HL-60 (cell line): ENCODE measurements at regions not wholly inside any gene's neighbourhood (a gene's known extent, or its start where the extent isn't known, plus 50 kb on each side); places are given as distances from the start of the nearest gene placed in this dataset.
A peak's percentile ranks its signal among the peaks of the same experiment; 100 is the strongest.

ENCODE experiments used
- DNase-seq, 2 experiments: peaks; one replicate each; pipeline ENCODE4 v3.0.0-alpha.2; 2010 to 2020; ENCODE audit warnings: low read depth in 1 of 2, low spot score in 1 of 2
- H3K27ac ChIP-seq: fragments of 250-450 bp; sonication (Bioruptor Pico); replicated peaks from 2 replicates; pipeline ENCODE4 v1.5.1; 2020; ENCODE audit warnings: mild to moderate bottlenecking, moderate library complexity
- H3K27me3 ChIP-seq: fragments of 250-450 bp; sonication (Bioruptor Pico); 2 replicates; pipeline ENCODE4 v1.5.1; 2021; ENCODE audit warnings: mild to moderate bottlenecking, moderate library complexity; ENCODE audit not compliant: insufficient read depth, poor library complexity, severe bottlenecking
- H3K4me3 ChIP-seq: replicated peaks from 2 replicates; pipeline ENCODE4 v1.5.1; 2011; ENCODE audit warnings: mild to moderate bottlenecking, control low read depth, low read length; ENCODE audit not compliant: insufficient read depth
- GABPA ChIP-seq: IDR thresholded peaks from 2 replicates; pipeline ENCODE4 v1.6.1; 2012; ENCODE audit warnings: low read depth
- POLR2AphosphoS5 ChIP-seq: IDR thresholded peaks from 2 replicates; pipeline ENCODE4 v1.6.1; 2012; ENCODE audit warnings: low read depth
- REST ChIP-seq: IDR thresholded peaks from 2 replicates; pipeline ENCODE4 v1.6.1; 2012; ENCODE audit warnings: low read depth; ENCODE audit not compliant: insufficient replicate concordance
- SPI1 ChIP-seq: IDR thresholded peaks from 2 replicates; pipeline ENCODE4 v1.6.1; 2012; ENCODE audit warnings: low read depth, mild to moderate bottlenecking, borderline replicate concordance
- TF ChIP-seq, protein P1 (sequence below): IDR thresholded peaks from one replicate; pipeline ENCODE4 v1.5.1; 2011; ENCODE audit warnings: low read length, control low read depth, inconsistent platforms; ENCODE audit not compliant: insufficient read depth

GRCh38 chr7:95693551-95694333 is 78.6 kb upstream of the DYNC1I1 start:
- Histone ChIP-seq H3K27ac (no peak overlapping the region), H3K27me3 (no peaks in the 10 kb centered on the region), H3K4me3 (no peak overlapping the region)
- TF ChIP-seq GABPA (no peak), REST (no peak), SPI1 (no peak), POLR2AphosphoS5 (no peak)
- TF ChIP-seq, protein P1, sequence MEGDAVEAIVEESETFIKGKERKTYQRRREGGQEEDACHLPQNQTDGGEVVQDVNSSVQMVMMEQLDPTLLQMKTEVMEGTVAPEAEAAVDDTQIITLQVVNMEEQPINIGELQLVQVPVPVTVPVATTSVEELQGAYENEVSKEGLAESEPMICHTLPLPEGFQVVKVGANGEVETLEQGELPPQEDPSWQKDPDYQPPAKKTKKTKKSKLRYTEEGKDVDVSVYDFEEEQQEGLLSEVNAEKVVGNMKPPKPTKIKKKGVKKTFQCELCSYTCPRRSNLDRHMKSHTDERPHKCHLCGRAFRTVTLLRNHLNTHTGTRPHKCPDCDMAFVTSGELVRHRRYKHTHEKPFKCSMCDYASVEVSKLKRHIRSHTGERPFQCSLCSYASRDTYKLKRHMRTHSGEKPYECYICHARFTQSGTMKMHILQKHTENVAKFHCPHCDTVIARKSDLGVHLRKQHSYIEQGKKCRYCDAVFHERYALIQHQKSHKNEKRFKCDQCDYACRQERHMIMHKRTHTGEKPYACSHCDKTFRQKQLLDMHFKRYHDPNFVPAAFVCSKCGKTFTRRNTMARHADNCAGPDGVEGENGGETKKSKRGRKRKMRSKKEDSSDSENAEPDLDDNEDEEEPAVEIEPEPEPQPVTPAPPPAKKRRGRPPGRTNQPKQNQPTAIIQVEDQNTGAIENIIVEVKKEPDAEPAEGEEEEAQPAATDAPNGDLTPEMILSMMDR, result no peak
- DNase-seq, result no peak

GRCh38 chr7:95691464-95691863 is 80.9 kb upstream of the DYNC1I1 start:
- Histone ChIP-seq H3K27ac (no peak overlapping the region), H3K27me3 (no peaks in the 10 kb centered on the region), H3K4me3 (no peak overlapping the region)
- no peak for TF ChIP-seq GABPA
- no peak for TF ChIP-seq REST
- no peak for DNase-seq

GRCh38 chr7:95690367-95690947 is 81.9 kb upstream of the DYNC1I1 start:
- TF ChIP-seq, protein P1, result peak; percentile 13
- no peak for TF ChIP-seq GABPA
- no peak overlapping the region for H3K27ac ChIP-seq
- DNase-seq, result peak in 1 of 2 experiments; percentile 26
- no peaks in the 10 kb centered on the region for H3K27me3 ChIP-seq
- H3K4me3 ChIP-seq, result no peak overlapping the region

DNA sequence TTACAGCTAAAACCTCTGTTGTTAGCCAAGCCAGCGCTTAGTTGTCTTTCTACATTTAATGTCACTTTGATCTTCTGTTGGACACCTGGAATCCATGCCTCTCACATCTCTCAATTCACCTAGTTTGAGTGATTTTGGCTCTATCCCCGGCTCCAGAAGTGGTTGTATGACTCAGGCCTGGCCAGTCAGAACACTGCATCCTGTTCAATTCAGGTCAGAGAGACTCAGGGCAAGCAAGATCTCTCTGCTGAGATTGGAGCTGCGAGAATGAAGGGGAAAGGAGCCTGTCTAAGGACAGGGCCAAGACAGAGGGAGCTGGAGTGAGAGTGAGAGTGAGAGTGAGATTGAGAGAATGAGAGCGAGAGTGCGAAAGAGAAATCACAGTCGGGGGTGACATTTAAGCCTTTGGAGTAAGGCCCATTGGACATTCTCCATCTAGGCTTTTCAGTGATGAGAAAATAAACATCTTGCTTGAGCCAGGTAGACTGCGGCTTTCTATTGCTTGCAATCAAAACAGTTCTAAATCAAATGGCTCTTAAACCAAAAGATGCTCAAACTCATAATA is 83.3 kb upstream of the DYNC1I1 start:
- Histone ChIP-seq H3K27ac (no peak overlapping the region), H3K4me3 (no peak overlapping the region), H3K27me3 (no peaks in the 10 kb centered on the region)
- TF ChIP-seq REST, result no peak
- TF ChIP-seq POLR2AphosphoS5, result no peak
- no peak for TF ChIP-seq SPI1
- TF ChIP-seq, protein P1, result no peak
- no peak for DNase-seq
